GM19468 (cell line): ENCODE measurements at regions not wholly inside any gene's neighbourhood (a gene's known extent, or its start where the extent isn't known, plus 50 kb on each side); places are given as distances from the start of the nearest gene placed in this dataset.

Source experiments
- ATAC-seq: cut with Tn5 transposase; IDR thresholded peaks from one replicate; pipeline ENCODE4 v1.9.1; 2021; ENCODE audit warnings: mild to moderate bottlenecking, moderate library complexity, moderate number of reproducible peaks; ENCODE audit not compliant: unreplicated experiment; ENCODE audit errors: extremely low read depth

- no peak for ATAC-seq
Observed at GRCh38 chr11:103530257-103530656, 421.0 kb downstream of the DYNC2H1 start.

DNA sequence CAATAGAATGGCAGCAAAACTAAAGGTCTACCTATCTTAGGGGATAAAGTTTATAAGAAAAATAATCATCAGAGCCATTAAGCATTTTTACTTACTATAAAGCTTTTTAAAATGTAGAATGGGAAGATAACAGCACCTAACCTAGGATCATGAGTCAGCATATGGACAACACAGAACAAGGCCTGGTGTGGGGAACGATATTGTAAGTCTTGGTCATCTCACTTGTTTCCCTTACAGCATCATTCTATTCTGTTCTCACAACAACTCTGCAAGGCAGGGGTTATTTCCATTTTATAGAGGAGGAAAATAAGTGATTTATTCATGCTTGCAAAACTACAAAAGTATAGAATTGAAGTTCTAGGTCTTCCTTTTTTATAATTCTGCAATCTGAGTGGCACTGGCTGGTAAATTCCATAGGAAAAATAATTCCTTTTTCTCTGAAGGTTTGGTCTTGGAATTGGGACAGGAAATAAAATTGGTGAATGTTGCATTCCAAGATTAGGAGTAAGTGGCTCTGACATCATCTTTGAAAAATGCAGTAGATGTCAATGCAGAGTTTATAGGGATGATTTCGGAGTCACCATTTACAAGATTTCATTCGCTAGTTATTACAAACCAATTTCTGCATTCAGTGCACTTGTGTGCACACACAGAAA lies 423.0 kb downstream of the DYNC2H1 start:
- no peak for ATAC-seq

DNA sequence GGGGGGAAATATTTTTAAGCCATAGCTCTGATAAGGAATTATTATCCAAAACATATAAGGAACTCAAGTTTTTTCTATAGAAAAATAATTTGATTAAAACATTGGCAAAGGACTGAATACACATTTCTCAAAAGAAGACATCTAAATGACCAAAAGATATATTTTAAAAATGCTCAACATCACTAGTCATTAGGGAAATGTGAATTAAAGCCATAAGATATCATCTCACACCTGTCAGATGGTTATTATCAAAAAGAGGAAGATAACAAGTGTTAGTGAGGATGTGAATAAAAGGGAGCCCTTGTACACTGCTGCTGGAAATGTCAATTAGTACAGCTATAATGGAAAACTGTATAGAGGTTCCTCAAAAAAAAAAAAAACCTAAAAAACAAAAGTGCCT lies 425.0 kb downstream of the DYNC2H1 start:
- no peak for ATAC-seq

- ATAC-seq, result no peak
Observed at GRCh38 chr11:103534959-103535358, 425.7 kb downstream of the DYNC2H1 start.

DNA sequence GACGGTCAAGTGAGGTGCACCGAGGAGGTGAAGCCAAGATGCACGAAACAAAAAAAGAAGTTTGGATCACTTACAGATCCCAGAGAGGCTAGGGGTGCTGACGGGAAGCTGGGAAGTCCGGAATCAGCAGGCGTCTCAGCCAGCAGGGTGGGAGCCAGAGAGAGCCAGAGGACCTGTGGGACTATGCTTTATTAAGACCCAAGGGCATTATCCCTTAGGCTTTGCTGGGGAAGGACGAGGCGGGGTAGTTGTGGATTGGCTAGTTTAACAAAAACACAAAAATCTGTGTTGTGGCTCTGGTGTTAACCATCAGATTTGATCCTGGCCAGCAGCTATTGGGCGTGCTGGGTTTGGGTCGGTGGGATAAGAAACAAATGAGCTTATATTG lies 427.1 kb downstream of the DYNC2H1 start:
- ATAC-seq, result no peak

- no peak for ATAC-seq
Observed at GRCh38 chr11:103537904-103538502, 428.8 kb downstream of the DYNC2H1 start.

DNA sequence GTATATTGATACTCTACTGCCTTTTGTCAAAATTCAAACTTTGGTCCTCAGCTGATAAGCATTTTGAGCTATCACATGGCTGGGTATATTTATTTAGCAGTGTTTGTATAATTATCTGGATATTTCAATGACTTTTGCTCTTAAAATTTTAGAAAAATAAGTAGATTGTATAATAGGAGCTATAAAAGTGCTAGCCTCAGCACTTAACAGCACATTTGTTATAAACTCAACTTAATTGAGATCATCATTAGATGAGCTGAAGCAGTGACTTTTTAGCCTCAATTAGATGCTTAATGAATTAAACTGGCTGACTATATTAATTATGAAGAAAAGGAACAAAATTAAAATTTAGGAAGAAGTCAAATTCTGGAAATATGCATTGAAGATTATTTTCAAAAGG lies 429.9 kb downstream of the DYNC2H1 start:
- no peak for ATAC-seq

- ATAC-seq, result no peak
Observed at GRCh38 chr11:103541186-103541795, 432.1 kb downstream of the DYNC2H1 start.

DNA sequence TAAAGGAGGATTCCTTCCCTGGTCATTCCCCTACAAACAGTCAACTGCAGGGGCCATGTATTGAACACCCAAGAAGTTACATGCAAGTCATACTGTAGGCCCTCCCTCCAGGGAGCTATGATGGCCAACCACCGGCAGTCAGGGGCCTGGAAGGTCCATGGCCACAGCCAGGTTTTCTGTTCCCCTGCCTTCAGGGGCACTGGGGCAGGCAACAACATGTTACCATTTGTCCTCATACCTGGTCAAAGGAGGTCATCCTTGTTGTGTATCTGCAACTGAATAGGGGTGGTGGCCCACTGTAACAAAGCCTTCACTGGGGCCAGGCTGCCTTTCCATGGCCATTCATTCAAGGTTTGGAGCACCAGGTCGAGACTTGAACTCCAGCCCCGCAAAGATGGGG lies 433.6 kb downstream of the DYNC2H1 start:
- no peak for ATAC-seq

DNA sequence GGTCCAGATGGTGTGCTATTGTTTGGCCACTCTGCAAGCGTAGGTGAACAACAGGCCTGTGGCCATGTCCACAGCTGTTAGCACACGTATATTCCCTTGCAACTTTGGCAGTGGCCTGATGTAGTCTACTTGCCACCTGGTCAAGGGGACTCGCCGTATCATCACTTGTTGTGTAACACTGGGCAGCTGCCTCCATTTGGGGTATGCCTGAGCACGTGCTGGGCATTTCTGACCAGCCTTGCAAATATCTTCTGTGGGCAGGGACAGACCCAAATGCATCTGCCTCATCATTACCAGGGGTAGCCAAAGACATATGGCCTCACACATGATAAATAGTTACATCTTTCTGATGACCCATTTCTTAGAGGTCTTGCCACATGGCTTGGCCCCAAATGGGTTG lies 434.2 kb downstream of the DYNC2H1 start:
- no peak for ATAC-seq

DNA sequence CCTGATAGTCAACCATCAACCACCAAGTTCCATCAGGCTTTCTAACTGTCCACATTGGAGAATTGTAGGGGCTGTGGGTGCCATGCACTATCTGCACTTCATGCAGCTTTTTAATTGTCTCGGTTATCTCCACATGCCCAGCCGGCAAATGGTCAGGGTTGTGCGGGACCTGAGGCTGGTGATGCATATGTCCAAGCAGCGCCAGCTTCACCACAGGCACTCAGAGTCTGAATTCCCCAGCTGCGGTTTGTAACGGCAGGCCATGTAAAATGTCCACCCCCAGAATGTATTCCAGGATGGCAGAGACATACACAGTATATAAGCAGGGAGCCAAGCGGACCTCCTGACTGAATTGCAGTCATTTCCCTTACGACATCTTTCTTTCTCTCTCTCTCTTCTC lies 435.6 kb downstream of the DYNC2H1 start:
- ATAC-seq, result no peak

DNA sequence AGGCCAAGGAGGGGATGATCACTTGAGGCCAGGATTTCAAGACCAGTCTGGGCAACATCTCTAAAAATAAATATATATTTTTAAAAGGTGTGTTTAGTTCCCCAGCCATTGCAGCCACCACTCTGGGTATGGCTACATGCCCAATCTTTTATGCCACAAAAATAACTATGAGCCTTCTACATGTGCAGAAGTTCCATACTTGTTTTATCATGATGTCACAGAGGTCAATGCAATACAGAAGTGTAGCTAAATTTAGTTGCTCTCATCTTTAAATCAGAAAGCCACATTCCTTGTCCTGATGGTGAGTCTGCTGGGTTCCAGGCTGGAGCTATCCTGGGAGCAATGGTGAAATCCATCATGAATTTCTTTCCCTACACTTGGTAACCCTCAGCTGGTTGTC lies 436.3 kb downstream of the DYNC2H1 start:
- ATAC-seq, result no peak

DNA sequence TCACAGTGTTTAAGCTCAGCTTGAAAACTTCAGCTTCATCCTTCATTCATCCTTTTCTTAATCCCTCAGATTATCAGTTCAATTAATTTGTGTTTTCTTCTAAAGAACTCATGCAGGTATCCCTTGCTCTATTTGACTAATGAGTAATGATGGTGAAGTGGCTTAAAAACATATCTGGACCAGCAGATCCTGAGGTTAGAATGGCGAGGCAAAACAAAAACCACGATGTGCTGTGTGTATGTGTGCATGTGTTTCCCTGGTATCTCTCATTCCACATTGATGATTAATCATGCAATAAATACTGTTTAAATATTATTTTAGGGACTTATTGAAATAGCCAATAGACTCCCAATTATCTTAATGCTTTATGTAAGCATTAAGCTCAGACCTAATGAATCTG lies 437.0 kb downstream of the DYNC2H1 start:
- ATAC-seq, result no peak

- ATAC-seq, result no peak
Observed at GRCh38 chr11:103547024-103547423, 437.8 kb downstream of the DYNC2H1 start.

DNA sequence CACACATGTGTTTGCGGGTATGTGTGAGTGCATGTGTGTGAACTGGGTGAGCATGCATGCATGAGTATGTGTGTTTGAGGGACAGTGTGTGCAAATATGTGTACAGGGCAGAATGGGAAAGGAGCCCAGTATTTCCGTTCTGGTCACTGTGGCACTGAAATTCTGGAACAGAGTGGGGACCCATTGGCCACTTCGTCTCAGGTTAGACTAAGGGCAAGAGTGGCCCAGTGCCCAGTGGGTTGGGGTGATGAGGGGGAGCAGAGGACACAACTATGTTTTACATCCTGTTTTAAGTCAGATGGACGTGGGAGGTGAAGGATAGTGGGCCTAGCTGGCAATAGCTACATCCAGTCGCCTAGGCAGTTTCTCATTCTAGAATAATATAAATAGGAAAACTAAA lies 438.5 kb downstream of the DYNC2H1 start:
- no peak for ATAC-seq

- no peak for ATAC-seq
Observed at GRCh38 chr11:103548838-103549237, 439.6 kb downstream of the DYNC2H1 start.

GRCh38 chr11:103550811-103551210 lies 441.6 kb downstream of the DYNC2H1 start:
- no peak for ATAC-seq

DNA sequence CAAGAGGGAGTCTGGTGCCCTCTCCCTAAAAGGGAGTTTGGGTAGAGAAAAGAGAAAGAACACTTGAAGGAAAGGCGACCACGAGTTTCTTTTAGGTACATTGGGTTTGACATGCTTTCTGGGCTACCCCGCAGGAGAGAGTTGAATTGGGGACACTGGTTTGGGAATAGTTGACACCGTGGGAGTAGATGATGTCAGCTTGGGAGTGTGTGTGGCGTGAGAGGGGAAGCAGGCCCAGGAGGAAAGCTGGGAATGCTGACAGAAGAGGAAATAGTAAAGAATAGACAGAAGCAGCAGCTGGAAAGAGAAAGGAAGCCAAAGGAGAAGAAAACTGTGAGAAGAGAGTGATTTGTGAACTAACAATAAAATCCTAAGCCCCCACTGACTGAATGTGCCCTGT lies 442.9 kb downstream of the DYNC2H1 start:
- ATAC-seq, result no peak

DNA sequence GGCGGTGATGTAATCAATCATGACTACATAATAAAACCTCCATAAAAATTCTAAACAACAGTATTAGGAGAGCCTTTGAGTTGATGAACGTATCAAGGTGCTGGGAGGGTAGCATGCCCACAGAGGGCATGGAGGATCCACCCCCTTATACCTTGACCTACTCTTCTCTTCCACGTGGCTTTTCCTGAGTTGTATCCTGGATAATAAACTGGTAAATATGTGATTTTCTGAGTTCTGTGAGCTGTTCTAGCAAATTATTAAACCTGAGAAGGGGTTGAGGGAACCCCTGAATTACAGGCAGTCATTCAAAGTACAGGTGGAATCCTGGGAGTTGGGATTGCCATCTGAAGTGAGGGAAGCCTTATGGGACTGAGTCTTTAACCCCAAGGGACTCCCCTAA lies 446.9 kb downstream of the DYNC2H1 start:
- ATAC-seq, result no peak

DNA sequence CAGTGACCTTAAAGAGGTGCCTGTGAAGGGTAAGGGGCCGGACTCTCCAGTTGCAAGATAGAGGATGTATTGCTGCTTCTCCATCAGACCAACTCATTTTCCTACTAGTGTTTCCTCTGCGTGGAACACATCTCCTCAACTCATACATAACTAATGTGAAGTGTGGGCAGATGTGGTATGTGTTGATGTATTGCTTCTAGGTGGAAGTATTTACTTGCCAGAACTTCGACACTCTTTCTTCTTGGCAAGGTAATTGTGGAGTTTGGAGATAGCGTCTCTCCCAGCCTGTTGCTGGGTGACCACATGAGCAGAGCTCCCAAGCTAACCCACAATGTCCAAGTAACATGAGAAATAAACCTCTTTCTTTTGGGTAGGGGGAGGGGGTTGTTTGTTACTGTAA lies 456.9 kb downstream of the DYNC2H1 start:
- no peak for ATAC-seq

DNA sequence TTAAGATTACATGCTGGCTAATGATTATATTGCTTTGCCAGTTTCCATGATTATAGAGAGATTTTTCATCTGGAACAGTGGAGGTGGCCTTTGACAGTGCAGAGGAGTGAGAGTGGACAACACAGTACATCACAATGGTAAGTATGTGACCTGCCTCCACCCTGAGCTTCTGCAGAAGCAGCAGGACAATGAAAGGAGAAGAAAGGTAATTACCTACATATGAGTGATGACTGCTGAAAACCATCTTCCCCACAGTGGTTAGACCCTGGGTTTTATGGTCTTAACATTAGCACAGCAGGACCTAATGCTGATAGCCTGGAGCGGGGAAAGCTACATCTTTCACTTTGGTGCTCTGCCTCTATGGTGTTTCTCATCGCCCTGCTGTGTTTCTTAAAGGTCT lies 454.7 kb upstream of the DDI1 start:
- no peak for ATAC-seq

- no peak for ATAC-seq
Observed at GRCh38 chr11:103582351-103582909, 454.0 kb upstream of the DDI1 start.
